K562 (cell line): ENCODE measurements at regions not wholly inside any gene's neighbourhood (a gene's known extent, or its start where the extent isn't known, plus 50 kb on each side); places are given as distances from the start of the nearest gene placed in this dataset.

ENCODE experiments used
- ATAC-seq: fragments of 200-7000 bp; cut with Tn5 transposase; 3 replicates; pipeline ENCODE4 v1.9.1; 2020; ENCODE audit warnings: moderate library complexity
- BruUV-seq: library from RNA; stranded (reverse); fragments of 400-500 nt; replicated peaks from 2 replicates; lab custom pipeline; 2021; lab: Mats Ljungman, UMichigan
- CTCF ChIA-PET: fragments of 300-600 bp; formaldehyde crosslinking; extraction: SDS; loops from one replicate; lab custom pipeline; 2021; ENCODE audit warnings: low intra/inter-chr PET ratio; lab: Yijun Ruan, JAX
- POLR2A ChIA-PET: fragments of 300-600, 350-650 bp; sonication (Branson Sonifier 250); formaldehyde crosslinking; extraction: SDS; loops from one replicate; lab custom pipeline; 2021; ENCODE audit warnings: antibody characterized with exemption, inconsistent platforms; lab: Yijun Ruan, JAX
- DNase-seq, 4 experiments: peaks; one replicate each; pipeline versions ENCODE4 v3.0.0 to v3.0.0-alpha.2; 2011 to 2018; ENCODE audit warnings: low spot score in 3 of 4, mixed read lengths in 3 of 4; ENCODE audit errors: extremely low read depth in 1 of 4
- FAIRE-seq: peaks from 2 replicates; lab custom pipeline; 2011; peaks lifted over from hg19 to GRCh38; lab: Jason Lieb, UNC
- H2AFZ ChIP-seq: 2 replicates; pipeline ENCODE4 v1.6.0; 2011; ENCODE audit warnings: low read depth, low read length, control low read depth, inconsistent platforms
- H3K27ac ChIP-seq: fragments of 200-600 bp; 3 replicates; pipeline ENCODE4 v1.8.0; 2011; ENCODE audit warnings: low read depth, mild to moderate bottlenecking, control low read depth, inconsistent platforms, low read length, moderate library complexity, mixed read lengths; ENCODE audit errors: extremely low read depth
- H3K27me3 ChIP-seq, 2 experiments: fragments of 300-600 bp in 1 of 2; 2 replicates in 1 of 2; 3 replicates in 1 of 2; pipeline versions ENCODE4 v1.6.0 to v1.8.0; 2011; ENCODE audit warnings: inconsistent platforms in 2 of 2, low read length in 2 of 2, mild to moderate bottlenecking in 1 of 2, mixed read lengths in 1 of 2, moderate library complexity in 1 of 2; ENCODE audit not compliant: control insufficient read depth in 2 of 2, insufficient read depth in 2 of 2
- H3K36me3 ChIP-seq: fragments of 300-600 bp; 3 replicates; pipeline ENCODE4 v1.8.0; 2011; ENCODE audit warnings: mild to moderate bottlenecking, low read length, inconsistent platforms; ENCODE audit not compliant: control insufficient read depth, insufficient read depth
- H3K4me1 ChIP-seq, 2 experiments: fragments of 200-600 bp in 1 of 2; replicated peaks in 1 of 2; 2 replicates in 1 of 2; 3 replicates in 1 of 2; pipeline versions ENCODE4 v1.5.1 to v1.8.0; 2011; ENCODE audit warnings: inconsistent platforms in 2 of 2, low read length in 2 of 2, mild to moderate bottlenecking in 1 of 2, mixed read lengths in 1 of 2, moderate library complexity in 1 of 2; ENCODE audit not compliant: control insufficient read depth in 2 of 2, insufficient read depth in 2 of 2
- H3K4me2 ChIP-seq: 2 replicates; pipeline ENCODE4 v1.6.1; 2011; ENCODE audit warnings: low read length, control low read depth, inconsistent platforms, mixed read lengths; ENCODE audit not compliant: insufficient read depth
- H3K4me3 ChIP-seq: fragments of 200-600 bp; sonication (generic), shearing (Covaris generic); 2 replicates; pipeline ENCODE4 v1.5.1; 2016; ENCODE audit warnings: control low read depth, inconsistent platforms
- H3K79me2 ChIP-seq: fragments of 200-600 bp; 3 replicates; pipeline ENCODE4 v1.8.0; 2011; ENCODE audit warnings: low read length, inconsistent platforms; ENCODE audit not compliant: control insufficient read depth, insufficient read depth
- H3K9ac ChIP-seq, 2 experiments: 2 replicates each; pipeline versions ENCODE4 v1.6.0 to v1.6.1; 2011; ENCODE audit warnings: low read depth in 2 of 2, low read length in 2 of 2, control low read depth in 1 of 2, inconsistent platforms in 1 of 2, mild to moderate bottlenecking in 1 of 2, mixed read lengths in 1 of 2; ENCODE audit not compliant: insufficient read depth in 1 of 2
- H3K9me1 ChIP-seq: one replicate; pipeline ENCODE4 v1.6.0; 2011; ENCODE audit warnings: inconsistent platforms, mild to moderate bottlenecking, low read length, moderate library complexity; ENCODE audit not compliant: control insufficient read depth, insufficient read depth
- H3K9me3 ChIP-seq: replicated peaks from 2 replicates; pipeline ENCODE4 v1.5.1; 2011; ENCODE audit warnings: low read depth, low read length, inconsistent platforms; ENCODE audit not compliant: control insufficient read depth, insufficient read depth
- H4K20me1 ChIP-seq: replicated peaks from 2 replicates; pipeline ENCODE4 v1.6.1; 2011; ENCODE audit warnings: low read length, inconsistent platforms, mixed read lengths; ENCODE audit not compliant: control insufficient read depth, insufficient read depth
- ARID1B ChIP-seq: fragments of 450-650 bp; IDR thresholded peaks from 2 replicates; pipeline ENCODE4 v1.6.1; 2016; ENCODE audit warnings: antibody characterized with exemption, mild to moderate bottlenecking, inconsistent platforms
- HNRNPUL1 ChIP-seq: fragments of 200-400 bp; formaldehyde crosslinking; IDR thresholded peaks from 2 replicates; pipeline ENCODE4 v1.6.1; 2017; ENCODE audit warnings: low read length
- L3MBTL2 ChIP-seq: fragments of 450-650 bp; IDR thresholded peaks from 2 replicates; pipeline ENCODE4 v1.6.1; 2016; ENCODE audit warnings: mild to moderate bottlenecking, moderate library complexity
- PTBP1 ChIP-seq: fragments of 200-400 bp; formaldehyde crosslinking; IDR thresholded peaks from 2 replicates; pipeline ENCODE4 v1.6.1; 2017; ENCODE audit warnings: low read depth, low read length
- PTTG1 ChIP-seq: fragments of 450-650 bp; IDR thresholded peaks from 2 replicates; pipeline ENCODE4 v1.6.1; 2016; ENCODE audit warnings: low read depth, mild to moderate bottlenecking, missing genetic modification characterization, missing compliant biosample characterization
- SRSF9 ChIP-seq: fragments of 200-400 bp; formaldehyde crosslinking; IDR thresholded peaks from 2 replicates; pipeline ENCODE4 v1.6.1; 2017; ENCODE audit warnings: low read depth, low read length, borderline replicate concordance
- TEAD4 ChIP-seq, 2 experiments: sonication (generic) in 1 of 2; formaldehyde crosslinking in 1 of 2; IDR thresholded peaks; 2 replicates each; pipeline versions ENCODE4 v1.6.1 to v1.8.0; 2012 to 2022; ENCODE audit warnings: borderline replicate concordance in 1 of 2, inconsistent platforms in 1 of 2, low read length in 1 of 2, mild to moderate bottlenecking in 1 of 2, missing genetic modification reagents in 1 of 2
- ZNF121 ChIP-seq: sonication (generic); formaldehyde crosslinking; conservative IDR thresholded peaks from 2 replicates; pipeline ENCODE4 v1.8.0; 2022; ENCODE audit warnings: missing genetic modification reagents
- ZNF77 ChIP-seq: fragments of 250-450 bp; sonication (Bioruptor Pico); IDR thresholded peaks from 2 replicates; pipeline ENCODE4 v1.5.0; 2020
- WGBS: fragments of 100-300 bp; shearing (Covaris generic); methylation state at CpG from one replicate; pipeline ENCODE4 v1.1.6; 2016; ENCODE audit warnings: low coverage, mixed read lengths; ENCODE audit not compliant: insufficient coverage; ENCODE audit errors: missing lambda C conversion rate; 5-methylcytosine and 5-hydroxymethylcytosine counted together
- in situ Hi-C: fragments of 300-500 bp; cut with MboI; formaldehyde crosslinking; loops from 4 replicates; pipeline ENCODE4 v1.15.0; 2018; ENCODE audit warnings: inconsistent platforms, mixed read lengths
- intact Hi-C: fragments of 100-400 bp; cut with micrococcal nuclease; formaldehyde crosslinking; loops from 2 replicates; pipeline ENCODE4 v1.14.2; 2022
- TF ChIP-seq, protein P1 (sequence below): fragments of 450-650 bp; IDR thresholded peaks from 2 replicates; pipeline ENCODE4 v1.6.1; 2016; ENCODE audit warnings: mild to moderate bottlenecking
- TF ChIP-seq, protein P2 (sequence below): fragments of 250-450 bp; sonication (Bioruptor Pico); IDR thresholded peaks from 2 replicates; pipeline ENCODE4 v1.6.1; 2021; ENCODE audit warnings: mild to moderate bottlenecking

GRCh38 chr11:127440616-127441015, 440.0 kb upstream of the KIRREL3 start:
- FAIRE-seq (no peak), ATAC-seq (no peak), DNase-seq (no peak)
- in situ Hi-C loops = no loop called here
- CTCF ChIA-PET = no interaction called here
- Histone ChIP-seq H3K79me2 (no peaks in the 10 kb centered on the region), H3K9me3 (no peaks in the 10 kb centered on the region), H3K4me3 (no peak overlapping the region), H2AFZ (no peak overlapping the region), H4K20me1 (no peaks in the 10 kb centered on the region), H3K9me1 (no peaks in the 10 kb centered on the region), H3K27me3 (no peaks in the 10 kb centered on the region), H3K9ac (no peak overlapping the region), H3K4me1 (no peaks in the 10 kb centered on the region), H3K36me3 (no peaks in the 10 kb centered on the region), H3K27ac (no peak overlapping the region), H3K4me2 (no peak overlapping the region)
- TF ChIP-seq PTBP1 = no peak
- no peak for TF ChIP-seq ZNF77 (CRISPR knock-in tag)
- no peak for TF ChIP-seq SRSF9
- TF ChIP-seq, protein P1, sequence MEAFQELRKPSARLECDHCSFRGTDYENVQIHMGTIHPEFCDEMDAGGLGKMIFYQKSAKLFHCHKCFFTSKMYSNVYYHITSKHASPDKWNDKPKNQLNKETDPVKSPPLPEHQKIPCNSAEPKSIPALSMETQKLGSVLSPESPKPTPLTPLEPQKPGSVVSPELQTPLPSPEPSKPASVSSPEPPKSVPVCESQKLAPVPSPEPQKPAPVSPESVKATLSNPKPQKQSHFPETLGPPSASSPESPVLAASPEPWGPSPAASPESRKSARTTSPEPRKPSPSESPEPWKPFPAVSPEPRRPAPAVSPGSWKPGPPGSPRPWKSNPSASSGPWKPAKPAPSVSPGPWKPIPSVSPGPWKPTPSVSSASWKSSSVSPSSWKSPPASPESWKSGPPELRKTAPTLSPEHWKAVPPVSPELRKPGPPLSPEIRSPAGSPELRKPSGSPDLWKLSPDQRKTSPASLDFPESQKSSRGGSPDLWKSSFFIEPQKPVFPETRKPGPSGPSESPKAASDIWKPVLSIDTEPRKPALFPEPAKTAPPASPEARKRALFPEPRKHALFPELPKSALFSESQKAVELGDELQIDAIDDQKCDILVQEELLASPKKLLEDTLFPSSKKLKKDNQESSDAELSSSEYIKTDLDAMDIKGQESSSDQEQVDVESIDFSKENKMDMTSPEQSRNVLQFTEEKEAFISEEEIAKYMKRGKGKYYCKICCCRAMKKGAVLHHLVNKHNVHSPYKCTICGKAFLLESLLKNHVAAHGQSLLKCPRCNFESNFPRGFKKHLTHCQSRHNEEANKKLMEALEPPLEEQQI = no peak
- no peak for TF ChIP-seq ZNF121 (CRISPR knock-in tag)
- no peak for TF ChIP-seq TEAD4 (IDR thresholded peaks at IDR 0.05; ENCODE audit: low read length)
- TF ChIP-seq TEAD4 (CRISPR knock-in tag; IDR thresholded peaks at IDR 0.05; ENCODE audit: borderline replicate concordance) = no peak
- TF ChIP-seq PTTG1 (tag) = no peak
- TF ChIP-seq ARID1B = no peak
- no peak for TF ChIP-seq HNRNPUL1
- TF ChIP-seq L3MBTL2 = no peak
- TF ChIP-seq, protein P2, sequence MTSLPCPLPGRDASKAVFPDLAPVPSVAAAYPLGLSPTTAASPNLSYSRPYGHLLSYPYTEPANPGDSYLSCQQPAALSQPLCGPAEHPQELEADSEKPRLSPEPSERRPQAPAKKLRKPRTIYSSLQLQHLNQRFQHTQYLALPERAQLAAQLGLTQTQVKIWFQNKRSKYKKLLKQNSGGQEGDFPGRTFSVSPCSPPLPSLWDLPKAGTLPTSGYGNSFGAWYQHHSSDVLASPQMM = no peak
- POLR2A ChIA-PET = interaction anchor here (0.7 kb wide), 1 partner anchor 333 kb away, joined by 5 read pairs; no protein-coding TSS in a partner anchor
- 0% methylated on average over 3 of the region's 3 CpGs for WGBS
- no TSS peak for BruUV-seq
- intact Hi-C loops = no loop called here
